H9 (cell line): ENCODE measurements at regions not wholly inside any gene's neighbourhood (a gene's known extent, or its start where the extent isn't known, plus 50 kb on each side); places are given as distances from the start of the nearest gene placed in this dataset.

Experiments
- DNase-seq: peaks from one replicate; pipeline ENCODE4 v3.0.0-alpha.2; 2017
- H2AFZ ChIP-seq: one replicate; pipeline ENCODE4 v1.6.1; 2013; ENCODE audit warnings: mild to moderate bottlenecking, low read length, control low read depth, moderate library complexity
- H2AK5ac ChIP-seq: 2 replicates; pipeline ENCODE4 v1.6.1; 2013; ENCODE audit warnings: low read length, control low read depth, mixed read lengths; ENCODE audit not compliant: insufficient read length
- H2BK120ac ChIP-seq: one replicate; pipeline ENCODE4 v1.6.1; 2013; ENCODE audit warnings: low read depth, mild to moderate bottlenecking, low read length, control low read depth, inconsistent platforms; ENCODE audit not compliant: poor library complexity, severe bottlenecking
- H2BK12ac ChIP-seq: 2 replicates; pipeline ENCODE4 v1.6.1; 2013; ENCODE audit warnings: low read length, control low read depth, mixed read lengths, low read depth; ENCODE audit not compliant: insufficient read length
- H2BK15ac ChIP-seq: 2 replicates; pipeline ENCODE4 v1.6.1; 2013; ENCODE audit warnings: low read depth, low read length, control low read depth
- H2BK20ac ChIP-seq: one replicate; pipeline ENCODE4 v1.6.1; 2013; ENCODE audit warnings: low read depth, mild to moderate bottlenecking, low read length, control low read depth, inconsistent platforms; ENCODE audit not compliant: poor library complexity, severe bottlenecking
- H2BK5ac ChIP-seq: 2 replicates; pipeline ENCODE4 v1.6.1; 2013; ENCODE audit warnings: low read length, control low read depth, mixed read lengths; ENCODE audit not compliant: insufficient read length
- H3K14ac ChIP-seq: 2 replicates; pipeline ENCODE4 v1.6.1; 2013; ENCODE audit warnings: low read length, control low read depth; ENCODE audit not compliant: insufficient read depth
- H3K18ac ChIP-seq: 2 replicates; pipeline ENCODE4 v1.6.1; 2013; ENCODE audit warnings: low read depth, mild to moderate bottlenecking, mixed read lengths, low read length, control low read depth; ENCODE audit not compliant: insufficient read length
- H3K23ac ChIP-seq: 2 replicates; pipeline ENCODE4 v1.6.1; 2013; ENCODE audit warnings: low read length, control low read depth, mixed read lengths, low read depth; ENCODE audit not compliant: insufficient read length
- H3K23me2 ChIP-seq: 2 replicates; pipeline ENCODE4 v1.6.1; 2013; ENCODE audit warnings: low read depth, mild to moderate bottlenecking, mixed read lengths, low read length, control low read depth; ENCODE audit not compliant: insufficient read length, poor library complexity, severe bottlenecking
- H3K27ac ChIP-seq: 2 replicates; pipeline ENCODE4 v1.5.1; 2013; ENCODE audit warnings: low read length, control low read depth, mixed read lengths, low read depth; ENCODE audit not compliant: insufficient read length
- H3K27me3 ChIP-seq: 2 replicates; pipeline ENCODE4 v1.6.1; 2013; ENCODE audit warnings: low read length, control low read depth, inconsistent platforms; ENCODE audit not compliant: insufficient read depth
- H3K4ac ChIP-seq: 2 replicates; pipeline ENCODE4 v1.6.1; 2013; ENCODE audit warnings: low read depth, mild to moderate bottlenecking, control low read depth, inconsistent platforms, low read length, moderate library complexity
- H3K4me1 ChIP-seq: 2 replicates; pipeline ENCODE4 v1.6.1; 2013; ENCODE audit warnings: low read length, control low read depth, inconsistent platforms; ENCODE audit not compliant: insufficient read depth
- H3K4me2 ChIP-seq: 2 replicates; pipeline ENCODE4 v1.6.1; 2013; ENCODE audit warnings: low read length, control low read depth, mixed read lengths; ENCODE audit not compliant: insufficient read length, insufficient read depth
- H3K56ac ChIP-seq: 2 replicates; pipeline ENCODE4 v1.6.1; 2013; ENCODE audit warnings: low read depth, mild to moderate bottlenecking, mixed read lengths, low read length, control low read depth; ENCODE audit not compliant: insufficient read length
- H3K79me1 ChIP-seq: 2 replicates; pipeline ENCODE4 v1.6.1; 2013; ENCODE audit warnings: low read depth, mild to moderate bottlenecking, moderate library complexity, low read length, control low read depth, inconsistent platforms; ENCODE audit not compliant: insufficient read depth, poor library complexity, severe bottlenecking
- H3K79me2 ChIP-seq: 2 replicates; pipeline ENCODE4 v1.6.1; 2013; ENCODE audit warnings: low read length, control low read depth, inconsistent platforms; ENCODE audit not compliant: insufficient read depth
- H3K9ac ChIP-seq: 2 replicates; pipeline ENCODE4 v1.6.1; 2013; ENCODE audit warnings: low read length, control low read depth, mixed read lengths; ENCODE audit not compliant: insufficient read length; ENCODE audit errors: extremely low read depth
- H3K9me3 ChIP-seq: one replicate; pipeline ENCODE4 v1.6.1; 2013; ENCODE audit warnings: low read depth, low read length, inconsistent platforms; ENCODE audit not compliant: control insufficient read depth
- H3T11ph ChIP-seq: one replicate; pipeline ENCODE4 v1.6.1; 2013; ENCODE audit warnings: mild to moderate bottlenecking, low read length, control low read depth, inconsistent platforms
- H4K20me1 ChIP-seq: one replicate; pipeline ENCODE4 v1.6.1; 2013; ENCODE audit not compliant: control insufficient read depth, insufficient read length, insufficient read depth
- H4K5ac ChIP-seq: 2 replicates; pipeline ENCODE4 v1.6.1; 2013; ENCODE audit warnings: low read depth, mild to moderate bottlenecking, mixed read lengths, low read length, control low read depth; ENCODE audit not compliant: insufficient read length
- H4K8ac ChIP-seq: replicated peaks from 2 replicates; pipeline ENCODE4 v1.6.1; 2013; ENCODE audit warnings: low read length, control low read depth, mixed read lengths, low read depth; ENCODE audit not compliant: insufficient read length
- H4K91ac ChIP-seq: 2 replicates; pipeline ENCODE4 v1.6.1; 2013; ENCODE audit warnings: low read depth, mild to moderate bottlenecking, moderate library complexity, mixed read lengths, low read length, control low read depth; ENCODE audit not compliant: insufficient read length
- H3K27ac Mint-ChIP-seq, 3 experiments: 2 replicates in 2 of 3; 3 replicates in 1 of 3; pipeline ENCODE4 v1.8.0; 2020 to 2021; ENCODE audit warnings: mixed read lengths in 3 of 3, mild to moderate bottlenecking in 1 of 3, moderate library complexity in 1 of 3
- H3K27me3 Mint-ChIP-seq: 2 replicates; pipeline ENCODE4 v1.8.0; 2021; ENCODE audit warnings: low read depth, mild to moderate bottlenecking, moderate library complexity, mixed read lengths
- H3K36me3 Mint-ChIP-seq, 3 experiments: 2 replicates in 2 of 3; 3 replicates in 1 of 3; pipeline ENCODE4 v1.8.0; 2020 to 2021; ENCODE audit warnings: low read depth in 3 of 3, mixed read lengths in 3 of 3; ENCODE audit not compliant: insufficient read depth in 1 of 3
- H3K4me1 Mint-ChIP-seq, 2 experiments: 2 replicates each; pipeline ENCODE4 v1.8.0; 2020; ENCODE audit warnings: mixed read lengths in 2 of 2
- H3K4me3 Mint-ChIP-seq, 2 experiments: 2 replicates in 1 of 2; 3 replicates in 1 of 2; pipeline ENCODE4 v1.8.0; 2020 to 2021; ENCODE audit warnings: mild to moderate bottlenecking in 2 of 2, mixed read lengths in 2 of 2, moderate library complexity in 1 of 2
- H3K9me3 Mint-ChIP-seq, 2 experiments: 2 replicates in 1 of 2; 3 replicates in 1 of 2; pipeline ENCODE4 v1.8.0; 2020; ENCODE audit warnings: mild to moderate bottlenecking in 2 of 2, mixed read lengths in 2 of 2, moderate library complexity in 1 of 2
- WGBS: extraction: QIAGEN DNeasy Blood & Tissue Kit; methylation state at CpG from one replicate; pipeline ENCODE4 v1.1.7; 2013; ENCODE audit warnings: missing lambda C conversion rate, low lambda C conversion rate, mixed read lengths; ENCODE audit not compliant: insufficient read length; ENCODE audit errors: extremely low coverage; 5-methylcytosine and 5-hydroxymethylcytosine counted together
- TF ChIP-seq, protein P1 (sequence below): fragments of 200-600 bp; sonication (generic); conservative IDR thresholded peaks from 3 replicates; pipeline ENCODE4 v1.8.0; 2021; ENCODE audit warnings: antibody characterized with exemption, mild to moderate bottlenecking

GRCh38 chr7:106522696-106523095 lies 138.3 kb downstream of the CCDC71L start:
- H3K4me3 Mint-ChIP-seq, result no peak overlapping the region
- H3K18ac ChIP-seq, result no peak overlapping the region

More at GRCh38 chr7:106522696-106523095, 138.3 kb downstream of the CCDC71L start:
- peaks cover 9% of the 10 kb centered on the region for H3K27me3 Mint-ChIP-seq
- no peaks in the 10 kb centered on the region for H3K36me3 Mint-ChIP-seq
- no CpG with 5 or more reads among the region's 5 CpGs for WGBS
- H3K27ac ChIP-seq, result no peak overlapping the region
- H2BK20ac ChIP-seq, result no peak overlapping the region
- TF ChIP-seq, protein P1, sequence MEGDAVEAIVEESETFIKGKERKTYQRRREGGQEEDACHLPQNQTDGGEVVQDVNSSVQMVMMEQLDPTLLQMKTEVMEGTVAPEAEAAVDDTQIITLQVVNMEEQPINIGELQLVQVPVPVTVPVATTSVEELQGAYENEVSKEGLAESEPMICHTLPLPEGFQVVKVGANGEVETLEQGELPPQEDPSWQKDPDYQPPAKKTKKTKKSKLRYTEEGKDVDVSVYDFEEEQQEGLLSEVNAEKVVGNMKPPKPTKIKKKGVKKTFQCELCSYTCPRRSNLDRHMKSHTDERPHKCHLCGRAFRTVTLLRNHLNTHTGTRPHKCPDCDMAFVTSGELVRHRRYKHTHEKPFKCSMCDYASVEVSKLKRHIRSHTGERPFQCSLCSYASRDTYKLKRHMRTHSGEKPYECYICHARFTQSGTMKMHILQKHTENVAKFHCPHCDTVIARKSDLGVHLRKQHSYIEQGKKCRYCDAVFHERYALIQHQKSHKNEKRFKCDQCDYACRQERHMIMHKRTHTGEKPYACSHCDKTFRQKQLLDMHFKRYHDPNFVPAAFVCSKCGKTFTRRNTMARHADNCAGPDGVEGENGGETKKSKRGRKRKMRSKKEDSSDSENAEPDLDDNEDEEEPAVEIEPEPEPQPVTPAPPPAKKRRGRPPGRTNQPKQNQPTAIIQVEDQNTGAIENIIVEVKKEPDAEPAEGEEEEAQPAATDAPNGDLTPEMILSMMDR, result no peak
- H3K27me3 ChIP-seq, result no peaks in the 10 kb centered on the region
- H2BK15ac ChIP-seq, result no peak overlapping the region
- H3T11ph ChIP-seq, result no peak overlapping the region
- no peak overlapping the region for H3K4ac ChIP-seq
- no peak overlapping the region for H2AFZ ChIP-seq
- no peaks in the 10 kb centered on the region for H3K79me2 ChIP-seq
- no peak overlapping the region for H3K27ac Mint-ChIP-seq
- H4K5ac ChIP-seq, result no peak overlapping the region
- no peak overlapping the region for H4K8ac ChIP-seq
- no peaks in the 10 kb centered on the region for H3K9me3 Mint-ChIP-seq
- DNase-seq, result no peak
- no peak overlapping the region for H3K23ac ChIP-seq
- H3K56ac ChIP-seq, result no peak overlapping the region
- H3K14ac ChIP-seq, result no peak overlapping the region
- no peak overlapping the region for H2BK5ac ChIP-seq
- H3K9me3 ChIP-seq, result no peaks in the 10 kb centered on the region
- H3K9ac ChIP-seq, result no peak overlapping the region
- no peaks in the 10 kb centered on the region for H3K4me1 ChIP-seq
- H4K20me1 ChIP-seq, result no peaks in the 10 kb centered on the region
- H3K23me2 ChIP-seq, result no peaks in the 10 kb centered on the region
- H2BK12ac ChIP-seq, result no peak overlapping the region
- H3K4me1 Mint-ChIP-seq, result peaks cover 0 to 5% of the 10 kb centered on the region in 2 experiments; a peak in 1 of 4 replicates
- no peaks in the 10 kb centered on the region for H3K79me1 ChIP-seq
- no peak overlapping the region for H2BK120ac ChIP-seq
- no peak overlapping the region for H3K4me2 ChIP-seq
- H4K91ac ChIP-seq, result no peak overlapping the region
- no peak overlapping the region for H2AK5ac ChIP-seq
